Loucy (cell line): ENCODE measurements at regions not wholly inside any gene's neighbourhood (a gene's known extent, or its start where the extent isn't known, plus 50 kb on each side); places are given as distances from the start of the nearest gene placed in this dataset.

Experiments used
- H2AFZ ChIP-seq: fragments of 200-600 bp; sonication (generic); 2 replicates; pipeline ENCODE4 v1.6.0; 2016; ENCODE audit warnings: antibody characterized with exemption, mild to moderate bottlenecking, low read length, moderate library complexity
- H3F3A ChIP-seq: fragments of 200-600 bp; 2 replicates; pipeline ENCODE4 v1.6.0; 2016; ENCODE audit warnings: antibody characterized with exemption, low read depth, mild to moderate bottlenecking
- H3K27me3 ChIP-seq: fragments of 200-600 bp; sonication (generic); 2 replicates; pipeline ENCODE4 v1.6.1; 2014; ENCODE audit warnings: low read length, mild to moderate bottlenecking; ENCODE audit not compliant: insufficient read depth, poor library complexity, severe bottlenecking
- H3K36me3 ChIP-seq: fragments of 200-600 bp; sonication (generic); 2 replicates; pipeline ENCODE4 v1.6.1; 2016; ENCODE audit warnings: low read length; ENCODE audit not compliant: insufficient read depth
- H3K4me1 ChIP-seq: fragments of 200-600 bp; sonication (generic); 2 replicates; pipeline ENCODE4 v1.5.1; 2014; ENCODE audit warnings: low read length, mild to moderate bottlenecking; ENCODE audit not compliant: insufficient read depth, poor library complexity, severe bottlenecking
- H3K4me2 ChIP-seq: fragments of 200-600 bp; sonication (generic); 2 replicates; pipeline ENCODE4 v1.6.0; 2014; ENCODE audit warnings: antibody characterized with exemption, low read length, low read depth, mild to moderate bottlenecking; ENCODE audit not compliant: poor library complexity, severe bottlenecking
- H3K4me3 ChIP-seq: fragments of 200-600 bp; sonication (generic); 2 replicates; pipeline ENCODE4 v1.5.1; 2014; ENCODE audit warnings: low read length, mild to moderate bottlenecking, mixed read lengths; ENCODE audit not compliant: poor library complexity, severe bottlenecking
- H3K79me2 ChIP-seq: fragments of 200-600 bp; sonication (generic); 2 replicates; pipeline ENCODE4 v1.6.1; 2014; ENCODE audit warnings: low read length; ENCODE audit not compliant: insufficient read depth
- H3K9ac ChIP-seq: fragments of 200-600 bp; sonication (generic); 2 replicates; pipeline ENCODE4 v1.6.0; 2014; ENCODE audit warnings: mild to moderate bottlenecking, low read depth, low read length, moderate library complexity; ENCODE audit not compliant: poor library complexity, severe bottlenecking
- H3K9me2 ChIP-seq: fragments of 200-600 bp; sonication (generic); replicated peaks from 2 replicates; pipeline ENCODE4 v1.6.1; 2016; ENCODE audit warnings: low read depth, low read length, mixed read lengths
- H3K9me3 ChIP-seq: fragments of 200-600 bp; sonication (generic); 2 replicates; pipeline ENCODE4 v1.6.1; 2014; ENCODE audit warnings: mild to moderate bottlenecking, antibody characterized with exemption, low read length, low read depth; ENCODE audit not compliant: insufficient read depth
- H4K20me1 ChIP-seq: fragments of 200-600 bp; sonication (generic); 2 replicates; pipeline ENCODE4 v1.6.0; 2014; ENCODE audit warnings: antibody characterized with exemption, low read length, mild to moderate bottlenecking; ENCODE audit not compliant: insufficient read depth, poor library complexity, severe bottlenecking
- CTCF ChIP-seq: fragments of 200-600 bp; sonication (generic); conservative IDR thresholded peaks from 2 replicates; pipeline ENCODE4 v1.5.1; 2014; ENCODE audit warnings: mild to moderate bottlenecking, antibody characterized with exemption, low read length
- EZH2phosphoT487 ChIP-seq: fragments of 200-600 bp; IDR thresholded peaks from 2 replicates; pipeline ENCODE4 v1.6.1; 2018; ENCODE audit warnings: antibody characterized with exemption, mild to moderate bottlenecking, moderate library complexity, borderline replicate concordance

- Histone ChIP-seq H4K20me1 (no peaks in the 10 kb centered on the region), H2AFZ (no peak overlapping the region), H3K4me2 (no peak overlapping the region), H3K9me2 (no peaks in the 10 kb centered on the region), H3K9ac (no peak overlapping the region), H3K9me3 (no peaks in the 10 kb centered on the region), H3K79me2 (no peaks in the 10 kb centered on the region), H3K4me1 (peaks cover 10% of the 10 kb centered on the region), H3F3A (no peaks in the 10 kb centered on the region), H3K4me3 (no peak overlapping the region), H3K36me3 (no peaks in the 10 kb centered on the region), H3K27me3 (no peaks in the 10 kb centered on the region)
- TF ChIP-seq CTCF (no peak), EZH2phosphoT487 (no peak)
Observed at GRCh38 chr22:22811016-22812009, 76.3 kb upstream of the IGLL5 start.

GRCh38 chr22:22812031-22812905 lies 75.3 kb upstream of the IGLL5 start:
- Histone ChIP-seq H3F3A (no peaks in the 10 kb centered on the region), H3K9me3 (no peaks in the 10 kb centered on the region), H3K9ac (no peak overlapping the region), H2AFZ (no peak overlapping the region), H3K4me2 (no peak overlapping the region), H3K36me3 (no peaks in the 10 kb centered on the region), H4K20me1 (no peaks in the 10 kb centered on the region), H3K9me2 (no peaks in the 10 kb centered on the region), H3K4me1 (peaks cover 10% of the 10 kb centered on the region), H3K27me3 (no peaks in the 10 kb centered on the region), H3K4me3 (no peak overlapping the region), H3K79me2 (no peaks in the 10 kb centered on the region)
- TF ChIP-seq CTCF (no peak), EZH2phosphoT487 (no peak)

- Histone ChIP-seq H3F3A (no peaks in the 10 kb centered on the region), H3K9ac (no peak overlapping the region), H3K4me3 (no peak overlapping the region), H3K9me2 (no peaks in the 10 kb centered on the region), H3K4me2 (no peak overlapping the region), H3K4me1 (peaks cover 16% of the 10 kb centered on the region), H3K79me2 (no peaks in the 10 kb centered on the region), H4K20me1 (no peaks in the 10 kb centered on the region), H2AFZ (no peak overlapping the region), H3K9me3 (no peaks in the 10 kb centered on the region), H3K36me3 (no peaks in the 10 kb centered on the region), H3K27me3 (no peaks in the 10 kb centered on the region)
- TF ChIP-seq EZH2phosphoT487 = no peak
Observed at GRCh38 chr22:22813126-22814075, 74.2 kb upstream of the IGLL5 start.
